ENCODE measurements at regions not wholly inside any gene's neighbourhood (a gene's known extent, or its start where the extent isn't known, plus 50 kb on each side); places are given as distances from the start of the nearest gene placed in this dataset.

DNA sequence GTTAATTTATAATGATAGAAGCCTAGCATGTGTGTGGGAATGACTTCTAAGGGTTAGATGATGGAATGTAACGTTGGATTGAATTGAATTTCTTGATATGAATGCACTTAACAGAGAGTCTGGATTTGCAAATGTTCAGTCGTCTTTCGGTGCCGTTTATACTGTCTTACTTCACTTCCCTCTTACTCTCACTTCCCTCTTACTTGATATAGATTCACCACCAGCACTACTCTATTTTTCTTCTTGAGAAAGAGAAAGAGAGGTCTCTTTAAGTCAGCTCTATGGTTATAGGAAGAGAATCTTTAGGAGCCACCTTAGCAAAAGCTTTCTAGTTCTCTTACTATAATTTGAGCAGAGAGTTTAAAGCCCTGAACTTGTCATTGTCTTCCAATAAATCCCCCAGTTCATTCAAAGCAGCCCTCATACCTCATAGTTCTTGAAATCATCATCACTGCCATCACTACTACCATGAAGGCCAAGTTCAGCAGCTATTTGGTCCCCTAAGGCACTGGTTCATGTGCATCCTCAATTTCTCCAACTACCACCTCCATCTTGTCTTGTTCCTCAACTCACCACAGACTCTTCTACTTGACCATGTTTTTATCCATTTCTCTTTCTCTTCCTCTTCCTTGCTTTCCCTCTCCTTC, 501.7 kb upstream of the TCF4 start:
- H3K4ac ChIP-seq (replicated peaks; ENCODE audit: insufficient read length, low read depth, low read length), result no peak overlapping the region
- no peak overlapping the region for H2BK120ac ChIP-seq (replicated peaks; ENCODE audit: low read depth, low read length)
- no peaks in the 10 kb centered on the region for H3K79me2 ChIP-seq (ENCODE audit: control insufficient read depth in 1 of 2, insufficient read depth in 2 of 2, low read length in 2 of 2)
- no peaks in the 10 kb centered on the region for H3K9me3 ChIP-seq (ENCODE audit: insufficient read depth in 2 of 2, low read depth in 1 of 2, low read length in 1 of 2)
- 100% methylated on average over 4 of the region's 4 CpGs; no CpG with 5 or more reads in 1 of the 2 experiments for WGBS, 2 experiments (ENCODE audit: extremely low coverage in 1 of 2, insufficient coverage in 1 of 2, insufficient read length in 1 of 2, insufficient replicate concordance in 2 of 2, low coverage in 1 of 2, low lambda C conversion rate in 2 of 2, missing lambda C conversion rate in 1 of 2)
- no peak overlapping the region for H4K5ac ChIP-seq (ENCODE audit: insufficient read length, low read depth, low read length)
- DNase-seq (ENCODE audit: low read depth in 1 of 2, low spot score in 2 of 2) (no peak), FAIRE-seq (no peak)
- H3K23ac ChIP-seq (ENCODE audit: insufficient read length), result no peak overlapping the region
- H3K23me2 ChIP-seq (ENCODE audit: low read depth, low read length), result no peaks in the 10 kb centered on the region
- POLR2A ChIA-PET (ENCODE audit: partially characterized antibody), result no interaction called here
- H3K4me2 ChIP-seq (ENCODE audit: insufficient read depth in 1 of 2, low read depth in 2 of 2, low read length in 2 of 2), result no peak overlapping the region
- no peak overlapping the region for H2AFZ ChIP-seq (ENCODE audit: low read length)
- no peak overlapping the region for H2BK12ac ChIP-seq (ENCODE audit: low read depth, low read length)
- H2AK5ac ChIP-seq (ENCODE audit: low read depth, low read length), result no peak overlapping the region
- H3K27ac ChIP-seq (ENCODE audit: low read depth, low read length), result no peak overlapping the region
- H3K36me3 ChIP-seq (ENCODE audit: control insufficient read depth in 2 of 4, insufficient read depth in 4 of 4, low read length in 3 of 4), result no peaks in the 10 kb centered on the region
- no peak overlapping the region for H2BK15ac ChIP-seq (ENCODE audit: low read length)
- no peaks in the 10 kb centered on the region; a peak in 1 of 7 replicates for H3K4me1 ChIP-seq (replicated peaks in 1 of 4; ENCODE audit: control insufficient read depth in 3 of 4, insufficient read depth in 4 of 4, low read length in 3 of 4)
- no peak overlapping the region for H3K56ac ChIP-seq (replicated peaks; ENCODE audit: insufficient read length, low read depth, low read length)
- TF ChIP-seq SIX5 (IDR thresholded peaks at IDR 0.05; ENCODE audit: low read depth, low read length), result no peak
- no peak for TF ChIP-seq TEAD4 (IDR thresholded peaks at IDR 0.05; ENCODE audit: low read depth, low read length)
- TF ChIP-seq CEBPB (IDR thresholded peaks at IDR 0.05; ENCODE audit: low read depth, low read length), result no peak
- TF ChIP-seq SP1 (IDR thresholded peaks at IDR 0.05; ENCODE audit: low read depth, low read length), result no peak
- no peak overlapping the region for H3K18ac ChIP-seq (ENCODE audit: extremely low read depth, low read length)
- no peak overlapping the region for H3K4me3 ChIP-seq (ENCODE audit: extremely low read depth in 1 of 4, insufficient read depth in 2 of 4, low read depth in 3 of 4, low read length in 4 of 4)
- CTCF ChIA-PET (ENCODE audit: partially characterized antibody), result interaction anchor here (0.8 kb wide), 1 partner anchor 50 kb away, joined by 3 read pairs; no protein-coding TSS in a partner anchor
- H4K91ac ChIP-seq (replicated peaks; ENCODE audit: insufficient read length, low read length), result no peak overlapping the region
- H4K8ac ChIP-seq (ENCODE audit: extremely low read depth, insufficient read depth, low read length), result no peak overlapping the region
- no peak overlapping the region for H2BK20ac ChIP-seq (ENCODE audit: low read length)
- H4K20me1 ChIP-seq (replicated peaks in 1 of 2; ENCODE audit: control insufficient read depth in 1 of 2, insufficient read depth in 2 of 2, low read length in 2 of 2), result no peaks in the 10 kb centered on the region
- H3K14ac ChIP-seq (ENCODE audit: insufficient read length), result no peak overlapping the region
- H3K79me1 ChIP-seq (ENCODE audit: low read depth, low read length), result no peaks in the 10 kb centered on the region
- H3K27me3 ChIP-seq (replicated peaks in 1 of 4; ENCODE audit: control insufficient read depth in 3 of 4, extremely low read depth in 1 of 4, insufficient read depth in 3 of 4, low read length in 3 of 4), result no peaks in the 10 kb centered on the region
- H2BK5ac ChIP-seq (ENCODE audit: low read depth, low read length), result no peak overlapping the region
- no peak overlapping the region for H3K9ac ChIP-seq (replicated peaks in 1 of 4; ENCODE audit: extremely low read depth in 1 of 4, low read depth in 3 of 4, low read length in 3 of 4)

Data from H1 (cell line).